GM21367 (cell line): ENCODE measurements at regions not wholly inside any gene's neighbourhood (a gene's known extent, or its start where the extent isn't known, plus 50 kb on each side); places are given as distances from the start of the nearest gene placed in this dataset.
A peak's percentile ranks its signal among the peaks of the same experiment; 100 is the strongest.
"Not testable (repeated sequence)": the region's sequence is repeated elsewhere in the genome, so short reads cannot be mapped to it uniquely, and the experiment has no call there.

Experiments used
- ATAC-seq: cut with Tn5 transposase; IDR thresholded peaks from one replicate; pipeline ENCODE4 v1.9.1; 2021; ENCODE audit not compliant: unreplicated experiment

DNA sequence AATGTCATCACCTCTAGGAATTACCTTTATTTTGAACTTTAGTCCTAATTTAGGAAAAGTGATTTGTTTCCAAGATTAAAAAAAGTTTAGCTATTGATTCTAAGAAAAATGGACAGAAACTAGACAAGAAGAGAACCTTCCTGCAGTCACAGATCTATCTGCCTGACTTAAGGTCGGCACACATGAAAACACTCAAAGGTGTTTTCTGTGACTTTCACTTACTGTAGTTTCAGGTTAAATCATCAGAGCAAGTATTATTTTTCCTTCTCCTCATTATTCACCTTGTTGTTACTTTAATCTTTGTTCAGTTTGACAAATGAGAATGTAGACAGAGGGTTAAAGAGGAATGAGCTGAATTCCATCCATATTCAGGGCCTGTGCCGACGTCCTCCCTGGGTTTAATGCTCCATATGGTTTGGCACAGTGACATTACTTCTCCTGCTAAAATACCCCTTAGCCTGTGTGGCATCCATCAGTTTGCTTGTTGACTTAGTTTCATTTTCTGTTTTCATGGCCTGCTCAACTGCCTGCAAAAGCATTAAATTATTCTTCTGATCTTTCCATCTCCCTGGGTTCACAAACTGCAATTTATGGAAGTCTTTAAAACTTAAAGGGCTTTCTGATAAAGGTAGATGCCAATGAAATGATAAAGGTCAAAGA is 352.7 kb downstream of the NKX6-1 start:
- peak; percentile 60 for ATAC-seq

DNA sequence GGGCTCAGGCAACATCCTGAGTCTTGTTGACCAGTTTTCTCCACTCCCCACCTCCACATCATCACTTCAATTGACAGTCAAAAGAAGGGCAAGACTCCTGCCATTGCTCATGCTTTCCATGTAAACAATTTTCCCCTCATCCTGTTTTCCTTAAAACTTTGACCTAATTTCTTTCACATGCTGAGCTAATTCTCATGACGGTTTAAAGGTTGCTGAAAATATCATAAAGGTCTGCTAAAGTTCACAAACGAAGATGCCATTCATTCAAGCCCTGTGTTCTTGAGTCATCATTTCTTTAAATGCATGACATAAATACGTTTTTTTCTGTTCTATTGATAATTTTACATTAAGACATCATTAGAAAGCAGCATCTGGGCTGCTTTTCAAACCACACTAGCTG is 353.9 kb downstream of the NKX6-1 start:
- no peak for ATAC-seq

DNA sequence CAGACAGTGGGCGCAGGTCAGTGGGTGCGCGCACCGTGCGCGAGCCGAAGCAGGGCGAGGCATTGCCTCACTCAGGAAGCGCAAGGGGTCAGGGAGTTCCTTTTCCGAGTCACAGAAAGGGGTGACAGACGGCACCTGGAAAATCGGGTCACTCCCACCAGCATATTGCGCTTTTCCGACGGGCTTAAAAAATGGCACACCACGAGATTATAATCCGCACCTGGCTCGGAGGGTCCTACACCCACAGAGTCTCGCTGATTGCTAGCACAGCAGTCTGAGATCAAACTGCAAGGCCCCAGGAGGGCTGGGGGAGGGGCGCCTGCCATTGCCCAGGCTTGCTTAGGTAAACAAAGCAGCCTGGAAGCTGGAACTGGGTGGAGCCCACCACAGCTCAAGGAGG is 372.2 kb downstream of the NKX6-1 start:
- not testable (repeated sequence) for ATAC-seq

DNA sequence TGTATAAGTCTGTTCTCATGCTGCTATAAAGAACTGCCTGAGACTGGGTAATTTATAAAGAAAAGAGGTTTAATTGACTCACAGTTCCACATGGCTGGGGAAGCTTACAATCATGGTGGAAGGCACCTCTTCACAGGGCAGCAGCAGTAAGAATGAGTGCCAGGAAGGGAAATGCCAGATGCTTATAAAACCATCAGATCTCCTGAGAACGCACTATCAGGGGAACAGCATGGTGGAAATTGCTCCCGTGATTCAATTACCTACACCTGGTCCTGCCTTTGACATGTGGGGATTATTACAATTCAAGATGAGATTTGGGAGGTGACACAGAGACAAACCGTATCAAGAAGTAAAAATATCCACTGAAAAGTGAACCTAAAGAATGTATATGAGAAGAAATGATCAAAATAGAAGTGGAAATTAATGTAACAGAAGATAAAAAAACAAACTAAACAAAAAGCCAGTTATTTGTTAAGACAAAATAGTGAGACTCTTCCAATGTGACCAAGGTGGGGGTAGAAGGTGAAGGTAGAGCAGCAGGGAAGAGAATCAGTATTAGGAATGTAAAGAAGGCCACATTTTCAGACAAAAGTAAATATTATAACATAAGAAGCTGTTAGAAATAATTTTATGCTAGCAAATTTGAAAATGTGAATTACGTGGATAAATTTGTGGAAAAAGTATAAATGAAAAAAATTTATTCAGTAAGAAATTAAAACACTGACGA is 372.9 kb downstream of the NKX6-1 start:
- no peak for ATAC-seq

GRCh38 chr4:84110040-84110439 is 389.1 kb downstream of the NKX6-1 start:
- no peak for ATAC-seq

- not testable (repeated sequence) for ATAC-seq
Measured at GRCh38 chr4:84101653-84102625, 397.2 kb downstream of the NKX6-1 start.

DNA sequence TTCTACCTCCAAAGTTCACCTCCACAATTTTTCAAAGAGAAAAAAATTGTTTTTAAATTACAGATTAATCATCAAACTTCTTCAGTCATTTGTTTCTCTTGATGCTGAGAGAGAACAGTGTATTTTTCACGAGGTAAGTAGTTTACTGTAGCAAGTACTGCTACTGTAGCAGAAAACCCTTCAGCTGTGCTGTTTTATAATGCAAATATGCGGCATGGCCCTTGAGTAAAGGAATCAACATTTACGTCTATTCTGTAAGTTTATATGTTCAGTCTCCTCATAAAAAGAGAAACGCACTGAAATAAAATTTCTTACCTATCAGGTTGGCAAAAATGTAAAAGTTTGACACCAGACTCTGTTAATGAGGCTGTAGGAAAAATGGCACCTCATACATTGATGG is 399.0 kb downstream of the NKX6-1 start:
- ATAC-seq, result no peak

- no peak for ATAC-seq
Measured at GRCh38 chr4:84099599-84099998, 399.5 kb downstream of the NKX6-1 start.

DNA sequence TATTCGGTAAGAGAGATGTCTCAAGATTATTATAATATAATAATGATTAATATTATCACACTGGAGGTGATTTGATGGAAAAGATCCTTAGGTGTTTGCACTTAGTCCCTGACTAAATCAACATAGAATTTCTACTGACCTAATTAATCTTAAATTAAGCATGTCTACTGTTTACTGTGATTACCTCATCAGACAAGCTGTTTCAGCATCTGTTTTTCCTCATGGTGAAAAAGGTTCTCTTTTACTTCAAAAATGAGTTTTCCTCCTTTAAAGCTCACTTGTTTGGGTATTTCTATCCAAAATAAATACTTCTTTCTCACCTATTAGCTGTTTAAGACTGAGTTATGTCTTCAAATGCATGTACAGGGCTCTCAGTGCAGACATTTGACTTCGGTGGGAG is 407.8 kb downstream of the NKX6-1 start:
- ATAC-seq, result no peak

DNA sequence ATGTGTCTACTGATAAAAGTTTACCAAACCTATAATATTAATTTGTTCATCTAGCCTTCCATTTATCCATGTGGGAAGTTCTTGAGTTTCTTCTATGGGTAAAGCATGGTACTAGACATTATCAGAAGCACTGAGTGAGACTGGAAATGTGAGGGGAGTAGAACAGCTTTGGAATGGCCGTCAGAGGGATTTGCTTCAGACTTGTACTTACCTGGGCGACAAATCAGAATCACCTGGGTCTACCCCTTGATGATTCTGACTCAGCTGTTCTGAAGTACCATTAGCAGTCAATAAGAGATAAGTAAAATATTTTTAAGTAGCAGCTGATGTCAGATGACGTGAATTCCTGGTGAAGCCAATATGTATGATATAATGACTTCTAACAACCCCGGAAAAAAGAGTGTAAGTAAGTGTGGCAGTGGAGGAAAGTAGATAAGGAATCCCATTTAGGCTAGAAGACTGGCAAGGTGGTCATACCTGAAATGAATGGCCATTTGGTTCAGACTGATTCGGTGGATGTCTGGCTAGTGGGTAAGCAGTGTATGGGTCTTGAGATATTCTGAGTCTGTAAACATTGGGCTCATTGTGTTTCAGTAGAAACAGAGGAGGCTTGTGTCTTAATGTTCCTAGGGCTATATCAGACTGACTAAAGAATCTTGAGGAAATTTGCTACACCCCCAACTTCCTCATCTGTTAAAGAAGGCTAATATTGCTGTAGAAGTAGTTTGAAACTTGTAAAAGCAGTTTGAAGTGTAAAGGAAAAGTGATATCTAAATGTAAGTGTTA is 409.2 kb downstream of the NKX6-1 start:
- no peak for ATAC-seq

DNA sequence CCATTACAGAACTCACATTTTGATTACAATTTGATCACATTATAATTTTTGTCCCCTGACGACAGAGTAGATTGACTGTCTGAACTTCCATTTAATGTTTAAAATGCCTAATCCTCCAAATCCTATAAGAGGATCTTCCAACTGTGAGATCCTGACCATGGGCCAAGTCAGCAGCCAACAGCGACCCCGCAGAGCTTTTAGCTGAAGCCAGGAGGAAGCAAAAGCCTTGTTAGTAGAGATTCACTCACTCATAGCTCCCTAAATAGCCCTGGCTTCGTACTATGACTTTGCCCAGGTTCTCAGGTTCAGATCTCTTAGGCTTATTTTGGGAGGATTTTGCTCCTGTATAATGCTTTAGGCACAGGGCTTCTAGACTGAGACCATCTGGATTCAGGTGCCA is 413.1 kb downstream of the NKX6-1 start:
- ATAC-seq, result no peak

DNA sequence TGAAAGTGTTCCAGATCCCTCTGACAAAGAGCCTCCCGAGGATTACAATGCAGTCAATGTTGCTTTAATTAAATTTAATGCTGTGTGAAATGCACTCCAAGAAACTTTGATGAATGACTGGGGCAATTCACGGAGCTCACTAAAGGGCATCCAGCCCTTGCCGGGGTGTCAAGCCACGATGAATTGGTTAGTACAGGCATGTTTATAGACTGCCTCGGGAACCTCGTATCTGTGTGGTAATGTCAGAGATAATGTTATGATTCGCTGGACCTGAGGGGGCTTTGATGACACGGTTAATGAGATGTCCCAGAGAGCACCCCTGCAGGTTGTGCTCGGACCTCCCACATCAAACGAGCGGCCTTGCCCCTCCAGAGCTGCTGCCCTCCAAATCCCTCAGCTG is 428.8 kb downstream of the NKX6-1 start:
- ATAC-seq, result no peak

GRCh38 chr4:84063619-84064018 is 435.5 kb downstream of the NKX6-1 start:
- no peak for ATAC-seq

DNA sequence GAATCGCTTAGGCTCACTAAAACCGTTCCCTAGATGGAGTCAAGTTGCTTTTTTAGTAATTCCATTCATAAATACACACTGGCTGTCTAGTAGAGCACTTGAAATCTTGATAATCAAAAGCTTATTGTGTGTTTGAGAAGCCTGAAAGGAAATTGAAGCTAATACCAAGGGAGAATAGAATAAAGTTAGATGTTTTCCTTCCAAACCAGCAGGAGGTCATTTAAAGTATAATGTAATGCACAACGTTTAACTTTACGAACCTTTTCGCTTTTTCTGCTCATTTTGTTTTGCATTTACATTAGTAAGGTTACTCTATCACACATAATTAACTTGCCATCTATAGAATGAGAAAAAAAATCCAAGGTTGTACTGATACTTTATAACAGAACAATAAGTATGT is 440.9 kb downstream of the NKX6-1 start:
- ATAC-seq, result no peak

DNA sequence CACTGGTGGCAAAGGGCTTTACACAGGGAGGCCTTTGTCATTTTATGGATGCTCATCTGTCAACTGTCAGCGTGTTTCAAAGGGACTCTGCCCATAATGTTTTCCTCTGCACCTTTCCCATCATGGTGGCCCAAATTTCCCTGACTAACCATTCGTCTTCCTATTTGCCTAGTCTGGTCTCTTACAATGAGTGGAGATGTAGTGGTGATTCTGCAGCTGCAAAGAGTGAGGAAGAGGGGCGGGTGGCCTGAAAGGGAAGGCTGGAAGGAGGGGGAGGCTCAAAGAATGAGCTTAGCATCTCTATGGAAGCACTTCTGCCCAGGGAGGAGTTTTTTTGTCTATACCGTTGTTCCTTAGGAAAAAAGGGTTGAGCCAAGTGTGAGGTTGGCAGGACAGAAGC is 447.5 kb downstream of the NKX6-1 start:
- ATAC-seq, result no peak

- ATAC-seq, result no peak
Measured at GRCh38 chr4:84051089-84051488, 448.0 kb downstream of the NKX6-1 start.

DNA sequence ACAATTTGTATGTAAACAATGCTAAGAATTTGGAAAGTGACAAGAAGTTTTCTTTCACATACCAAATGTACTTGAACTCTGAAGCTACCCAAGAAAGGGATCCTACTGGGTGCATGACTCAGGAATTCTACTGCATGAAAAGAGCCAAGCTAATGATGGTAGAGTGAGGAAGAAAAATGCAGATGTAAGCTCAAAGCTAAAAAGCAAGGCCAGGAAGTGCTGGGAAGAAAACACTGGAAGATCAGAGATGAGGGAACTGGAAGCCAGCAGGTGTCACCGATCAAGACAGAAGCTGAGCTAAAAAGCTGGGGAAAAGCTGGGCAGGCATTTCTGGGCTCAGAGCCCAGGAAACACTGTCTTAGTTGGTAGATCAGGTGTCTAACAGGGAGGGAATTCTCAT is 449.1 kb downstream of the NKX6-1 start:
- ATAC-seq, result no peak

- no peak for ATAC-seq
Measured at GRCh38 chr4:84046551-84046950, 452.5 kb downstream of the NKX6-1 start.

GRCh38 chr4:84041426-84041825 is 457.7 kb downstream of the NKX6-1 start:
- ATAC-seq, result no peak

GRCh38 chr4:84035568-84035967 is 463.5 kb downstream of the NKX6-1 start:
- no peak for ATAC-seq

GRCh38 chr4:84032372-84032771 is 466.7 kb downstream of the NKX6-1 start:
- ATAC-seq, result peak; percentile 63
